H1 (cell line): ENCODE measurements at regions not wholly inside any gene's neighbourhood (a gene's known extent, or its start where the extent isn't known, plus 50 kb on each side); places are given as distances from the start of the nearest gene placed in this dataset.

Experiments
- CTCF ChIA-PET: fragments of 300-600 bp; sonication (Branson Sonifier 250); formaldehyde crosslinking; loops from one replicate; lab custom pipeline; 2021; ENCODE audit not compliant: partially characterized antibody; lab: Charles Lee
- POLR2A ChIA-PET: fragments of 300-600 bp; sonication (Branson Sonifier 250); formaldehyde crosslinking; loops from one replicate; lab custom pipeline; 2021; ENCODE audit warnings: inconsistent platforms; ENCODE audit not compliant: partially characterized antibody; lab: Charles Lee
- DNase-seq, 2 experiments: peaks; one replicate each; pipeline versions ENCODE4 v3.0.0 to v3.0.0-alpha.2; 2010 to 2022; ENCODE audit warnings: low spot score in 2 of 2, low read depth in 1 of 2, mixed read lengths in 1 of 2
- FAIRE-seq: peaks from 2 replicates; lab custom pipeline; 2011; peaks lifted over from hg19 to GRCh38; lab: Jason Lieb, UNC
- H2AFZ ChIP-seq: 2 replicates; pipeline ENCODE4 v1.8.1; 2012; ENCODE audit warnings: low read length, inconsistent platforms
- H2AK5ac ChIP-seq: 2 replicates; pipeline ENCODE4 v1.6.1; 2013; ENCODE audit warnings: low read depth, low read length
- H2BK120ac ChIP-seq: replicated peaks from 2 replicates; pipeline ENCODE3; 2013; ENCODE audit warnings: low read depth, low read length, inconsistent platforms
- H2BK12ac ChIP-seq: 2 replicates; pipeline ENCODE4 v1.6.1; 2013; ENCODE audit warnings: low read depth, low read length
- H2BK15ac ChIP-seq: 2 replicates; pipeline ENCODE4 v1.6.1; 2013; ENCODE audit warnings: low read length
- H2BK20ac ChIP-seq: 2 replicates; pipeline ENCODE4 v1.6.1; 2013; ENCODE audit warnings: low read length
- H2BK5ac ChIP-seq: 2 replicates; pipeline ENCODE4 v1.6.1; 2013; ENCODE audit warnings: low read depth, low read length
- H3K14ac ChIP-seq: 2 replicates; pipeline ENCODE4 v1.6.1; 2013; ENCODE audit warnings: inconsistent platforms; ENCODE audit not compliant: insufficient read length
- H3K18ac ChIP-seq: 2 replicates; pipeline ENCODE4 v1.6.1; 2013; ENCODE audit warnings: low read length; ENCODE audit errors: extremely low read depth
- H3K23ac ChIP-seq: 2 replicates; pipeline ENCODE4 v1.6.1; 2013; ENCODE audit warnings: inconsistent platforms; ENCODE audit not compliant: insufficient read length
- H3K23me2 ChIP-seq: 2 replicates; pipeline ENCODE4 v1.6.1; 2013; ENCODE audit warnings: low read depth, low read length
- H3K27ac ChIP-seq: 2 replicates; pipeline ENCODE4 v1.6.1; 2011; ENCODE audit warnings: low read depth, low read length, inconsistent platforms
- H3K27me3 ChIP-seq, 4 experiments: replicated peaks in 1 of 4; 1 replicate in 1 of 4; 2 replicates in 3 of 4; pipeline versions ENCODE4 v1.6.1 to v1.8.1; 2011 to 2013; ENCODE audit warnings: low read length in 3 of 4, mild to moderate bottlenecking in 3 of 4, inconsistent platforms in 2 of 4, mixed read lengths in 2 of 4, moderate library complexity in 1 of 4; ENCODE audit not compliant: control insufficient read depth in 3 of 4, insufficient read depth in 3 of 4; ENCODE audit errors: extremely low read depth in 1 of 4
- H3K36me3 ChIP-seq, 4 experiments: 2 replicates each; pipeline versions ENCODE4 v1.6.1 to v1.8.1; 2011 to 2013; ENCODE audit warnings: mild to moderate bottlenecking in 4 of 4, low read length in 3 of 4, moderate library complexity in 2 of 4, control low read depth in 1 of 4, inconsistent platforms in 1 of 4; ENCODE audit not compliant: insufficient read depth in 4 of 4, control insufficient read depth in 2 of 4
- H3K4ac ChIP-seq: replicated peaks from 2 replicates; pipeline ENCODE3; 2013; ENCODE audit warnings: low read length, low read depth, mixed read lengths, inconsistent platforms; ENCODE audit not compliant: insufficient read length
- H3K4me1 ChIP-seq, 4 experiments: replicated peaks in 1 of 4; 1 replicate in 1 of 4; 2 replicates in 3 of 4; pipeline versions ENCODE4 v1.6.1 to v1.8.1; 2011 to 2013; ENCODE audit warnings: low read length in 3 of 4, inconsistent platforms in 2 of 4, mixed read lengths in 1 of 4; ENCODE audit not compliant: insufficient read depth in 4 of 4, control insufficient read depth in 3 of 4
- H3K4me2 ChIP-seq, 2 experiments: 2 replicates each; pipeline versions ENCODE4 v1.6.1 to v1.8.1; 2011 to 2013; ENCODE audit warnings: low read depth in 2 of 2, low read length in 2 of 2, control low read depth in 1 of 2, inconsistent platforms in 1 of 2, mild to moderate bottlenecking in 1 of 2; ENCODE audit not compliant: insufficient read depth in 1 of 2
- H3K4me3 ChIP-seq, 4 experiments: fragments of 200-600, 300-600 bp in 1 of 4; sonication (generic), shearing (Covaris generic), sonication (Bioruptor Twin) in 1 of 4; 2 replicates each; pipeline versions ENCODE4 v1.5.1 to v1.8.1; 2011 to 2016; ENCODE audit warnings: low read length in 4 of 4, low read depth in 3 of 4, control low read depth in 2 of 4, inconsistent platforms in 2 of 4, mild to moderate bottlenecking in 2 of 4, mixed read lengths in 1 of 4, moderate library complexity in 1 of 4; ENCODE audit not compliant: insufficient read depth in 2 of 4; ENCODE audit errors: extremely low read depth in 1 of 4
- H3K56ac ChIP-seq: replicated peaks from 2 replicates; pipeline ENCODE3; 2013; ENCODE audit warnings: low read depth, mild to moderate bottlenecking, mixed read lengths, low read length, inconsistent platforms; ENCODE audit not compliant: insufficient read length
- H3K79me1 ChIP-seq: 2 replicates; pipeline ENCODE4 v1.6.1; 2013; ENCODE audit warnings: low read depth, low read length, control low read depth
- H3K79me2 ChIP-seq, 2 experiments: 2 replicates each; pipeline versions ENCODE4 v1.6.1 to v1.8.1; 2012 to 2013; ENCODE audit warnings: low read length in 2 of 2, mild to moderate bottlenecking in 2 of 2, inconsistent platforms in 1 of 2; ENCODE audit not compliant: insufficient read depth in 2 of 2, control insufficient read depth in 1 of 2
- H3K9ac ChIP-seq, 4 experiments: replicated peaks in 1 of 4; 1 replicate in 1 of 4; 2 replicates in 3 of 4; pipeline versions ENCODE4 v1.6.1 to v1.8.1; 2011 to 2013; ENCODE audit warnings: low read depth in 3 of 4, low read length in 3 of 4, control low read depth in 2 of 4, mild to moderate bottlenecking in 2 of 4, moderate library complexity in 2 of 4, inconsistent platforms in 1 of 4; ENCODE audit errors: extremely low read depth in 1 of 4
- H3K9me3 ChIP-seq, 2 experiments: 2 replicates each; pipeline versions ENCODE4 v1.6.1 to v1.8.1; 2012 to 2013; ENCODE audit warnings: mild to moderate bottlenecking in 2 of 2, moderate library complexity in 2 of 2, control low read depth in 1 of 2, inconsistent platforms in 1 of 2, low read depth in 1 of 2, low read length in 1 of 2, mixed read lengths in 1 of 2; ENCODE audit not compliant: insufficient read depth in 2 of 2
- H4K20me1 ChIP-seq, 2 experiments: replicated peaks in 1 of 2; 2 replicates each; pipeline versions ENCODE3 to v1.8.1; 2011 to 2013; ENCODE audit warnings: inconsistent platforms in 2 of 2, low read length in 2 of 2, mild to moderate bottlenecking in 1 of 2; ENCODE audit not compliant: insufficient read depth in 2 of 2, control insufficient read depth in 1 of 2
- H4K5ac ChIP-seq: 2 replicates; pipeline ENCODE4 v1.6.1; 2013; ENCODE audit warnings: low read length, low read depth, mixed read lengths, inconsistent platforms; ENCODE audit not compliant: insufficient read length
- H4K8ac ChIP-seq: 2 replicates; pipeline ENCODE4 v1.8.0; 2013; ENCODE audit warnings: mild to moderate bottlenecking, moderate library complexity, low read length, inconsistent platforms; ENCODE audit not compliant: insufficient read depth; ENCODE audit errors: extremely low read depth
- H4K91ac ChIP-seq: replicated peaks from 2 replicates; pipeline ENCODE3; 2013; ENCODE audit warnings: low read length, mixed read lengths, inconsistent platforms; ENCODE audit not compliant: insufficient read length
- SIRT6 ChIP-seq: IDR thresholded peaks from one replicate; pipeline ENCODE4 v1.7.1; 2012; ENCODE audit warnings: low read length, inconsistent platforms
- SP4 ChIP-seq: IDR thresholded peaks from 2 replicates; pipeline ENCODE4 v1.6.1; 2012; ENCODE audit warnings: low read length, inconsistent platforms
- WGBS, 2 experiments: shearing (Covaris generic) in 1 of 2; methylation state at CpG; one replicate each; pipeline versions ENCODE4 v1.1.6 to v1.1.7; 2013 to 2015; ENCODE audit warnings: low lambda C conversion rate in 2 of 2, mixed read lengths in 2 of 2, inconsistent platforms in 1 of 2, low coverage in 1 of 2, missing lambda C conversion rate in 1 of 2; ENCODE audit not compliant: insufficient replicate concordance in 2 of 2, insufficient coverage in 1 of 2, insufficient read length in 1 of 2; ENCODE audit errors: extremely low coverage in 1 of 2, missing lambda C conversion rate in 1 of 2; 5-methylcytosine and 5-hydroxymethylcytosine counted together

DNA sequence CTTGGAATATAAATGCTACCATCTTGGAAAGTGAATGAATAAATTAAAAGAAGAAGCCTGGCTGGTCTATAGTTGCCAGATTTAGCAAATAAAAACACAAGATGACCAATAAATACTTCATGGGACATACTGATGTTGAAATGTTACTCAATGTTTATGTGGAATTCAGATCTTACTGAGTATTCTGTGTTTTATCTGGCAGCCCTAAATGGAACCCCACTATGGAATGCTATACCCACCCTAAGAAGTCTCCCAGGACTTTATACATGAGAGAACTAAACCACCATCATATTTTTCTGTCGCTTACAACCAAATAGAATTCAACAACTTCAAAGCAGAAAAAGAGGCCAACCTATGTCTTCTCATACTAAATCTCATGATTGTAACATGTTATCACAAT, 177.6 kb upstream of the HMCN1 start:
- Histone ChIP-seq H3K56ac (no peak overlapping the region), H3K4me2 (no peak overlapping the region), H4K5ac (no peak overlapping the region), H3K36me3 (no peaks in the 10 kb centered on the region), H3K4me3 (no peak overlapping the region), H2BK5ac (no peak overlapping the region), H2AFZ (no peak overlapping the region), H2BK15ac (no peak overlapping the region), H3K4me1 (no peaks in the 10 kb centered on the region; a peak in 2 of 7 replicates), H3K79me1 (no peaks in the 10 kb centered on the region), H3K18ac (no peak overlapping the region), H3K79me2 (no peaks in the 10 kb centered on the region), H4K91ac (no peak overlapping the region), H2BK20ac (no peak overlapping the region), H3K9ac (no peak overlapping the region), H3K27me3 (no peaks in the 10 kb centered on the region), H4K8ac (no peak overlapping the region), H4K20me1 (no peaks in the 10 kb centered on the region), H3K23ac (no peak overlapping the region), H3K9me3 (0 out of 4 replicates have a peak, but pooled peaks cover 0 to 2% of the 10 kb centered on the region in 2 experiments), H3K4ac (no peak overlapping the region), H2BK120ac (no peak overlapping the region), H3K27ac (no peak overlapping the region), H3K14ac (no peak overlapping the region), H2AK5ac (no peak overlapping the region), H3K23me2 (no peaks in the 10 kb centered on the region), H2BK12ac (no peak overlapping the region)
- ChIA-PET CTCF (no interaction called here), POLR2A (no interaction called here)
- 47% methylated on average over 1 of the region's 1 CpG; no CpG with 5 or more reads in 1 of the 2 experiments for WGBS, 2 experiments
- no peak for DNase-seq
- FAIRE-seq, result no peak
- no peak for TF ChIP-seq SP4
- TF ChIP-seq SIRT6, result no peak
